Subcutaneous abdominal adipose tissue (tissue), 5 donors: ENCODE measurements at regions not wholly inside any gene's neighbourhood (a gene's known extent, or its start where the extent isn't known, plus 50 kb on each side); places are given as distances from the start of the nearest gene placed in this dataset.

Source experiments
- H3K27ac ChIP-seq: one replicate; pipeline ENCODE4 v1.7.0; 2013; ENCODE audit warnings: low read depth, mild to moderate bottlenecking, inconsistent platforms, low read length, moderate library complexity
- H3K27me3 ChIP-seq, 5 donors: one replicate each; pipeline ENCODE4 v1.7.0; 2013; ENCODE audit warnings: low read length in 5 of 5, inconsistent platforms in 1 of 5; ENCODE audit not compliant: control insufficient read depth in 5 of 5, insufficient read depth in 4 of 5
- H3K36me3 ChIP-seq, 5 donors: one replicate each; pipeline ENCODE4 v1.7.0; 2013; ENCODE audit warnings: low read length in 5 of 5; ENCODE audit not compliant: control insufficient read depth in 5 of 5, insufficient read depth in 5 of 5
- H3K4me1 ChIP-seq, 5 donors: one replicate each; pipeline ENCODE4 v1.7.0; 2013; ENCODE audit warnings: low read length in 5 of 5, mild to moderate bottlenecking in 3 of 5, moderate library complexity in 1 of 5; ENCODE audit not compliant: control insufficient read depth in 5 of 5, insufficient read depth in 5 of 5
- H3K4me3 ChIP-seq, 5 donors: one replicate each; pipeline ENCODE4 v1.7.0; 2013; ENCODE audit warnings: low read length in 5 of 5, low read depth in 1 of 5
- H3K9ac ChIP-seq, 5 donors: one replicate each; pipeline ENCODE4 v1.7.0; 2013; ENCODE audit warnings: low read length in 5 of 5, mild to moderate bottlenecking in 4 of 5, moderate library complexity in 3 of 5
- H3K9me3 ChIP-seq, 5 donors: one replicate each; pipeline ENCODE4 v1.7.0; 2013; ENCODE audit warnings: low read length in 5 of 5; ENCODE audit not compliant: control insufficient read depth in 5 of 5
- donor health status: healthy.
- donor health status: healthy.
- donor health status: healthy.
- donor health status: healthy.
- donor health status: healthy.

GRCh38 chr4:163816494-163816893 lies 322.0 kb downstream of the TMA16 start:
- Histone ChIP-seq H3K9ac (no peak overlapping the region), H3K36me3 (no peaks in the 10 kb centered on the region), H3K27ac (no peak overlapping the region), H3K4me3 (no peak overlapping the region), H3K27me3 (no peaks in the 10 kb centered on the region), H3K9me3 (no peaks in the 10 kb centered on the region), H3K4me1 (no peaks in the 10 kb centered on the region)

GRCh38 chr4:163818673-163819072 lies 324.2 kb downstream of the TMA16 start:
- Histone ChIP-seq H3K27ac (no peak overlapping the region), H3K4me1 (no peaks in the 10 kb centered on the region), H3K9me3 (no peaks in the 10 kb centered on the region), H3K27me3 (no peaks in the 10 kb centered on the region), H3K36me3 (no peaks in the 10 kb centered on the region), H3K9ac (no peak overlapping the region), H3K4me3 (no peak overlapping the region)

GRCh38 chr4:163833669-163834068 lies 339.2 kb downstream of the TMA16 start:
- no peak overlapping the region for H3K27ac ChIP-seq
- no peaks in the 10 kb centered on the region for H3K27me3 ChIP-seq
- no peak overlapping the region for H3K4me3 ChIP-seq
- H3K9ac ChIP-seq, result no peak overlapping the region
- no peaks in the 10 kb centered on the region for H3K4me1 ChIP-seq
- H3K36me3 ChIP-seq, result no peaks in the 10 kb centered on the region
- no peaks in the 10 kb centered on the region for H3K9me3 ChIP-seq

GRCh38 chr4:163846008-163846407 lies 351.5 kb downstream of the TMA16 start:
- H3K4me1 ChIP-seq, result no peaks in the 10 kb centered on the region
- H3K4me3 ChIP-seq, result no peak overlapping the region
- H3K27me3 ChIP-seq, result no peaks in the 10 kb centered on the region
- no peak overlapping the region for H3K27ac ChIP-seq
- H3K36me3 ChIP-seq, result no peaks in the 10 kb centered on the region
- H3K9me3 ChIP-seq, result peaks cover 0 to 4% (median 0%) of the 10 kb centered on the region in 5 donors
- H3K9ac ChIP-seq, result no peak overlapping the region

GRCh38 chr4:163852246-163852645 lies 357.8 kb downstream of the TMA16 start:
- H3K4me1 ChIP-seq, result no peaks in the 10 kb centered on the region
- H3K27ac ChIP-seq, result no peak overlapping the region
- H3K36me3 ChIP-seq, result no peaks in the 10 kb centered on the region
- H3K9ac ChIP-seq, result no peak overlapping the region
- no peak overlapping the region for H3K4me3 ChIP-seq
- no peaks in the 10 kb centered on the region for H3K27me3 ChIP-seq
- peaks cover 0 to 4% (median 0%) of the 10 kb centered on the region in 5 donors for H3K9me3 ChIP-seq

GRCh38 chr4:163857903-163858302 lies 363.4 kb downstream of the TMA16 start:
- H3K9me3 ChIP-seq, result no peaks in the 10 kb centered on the region
- H3K27me3 ChIP-seq, result no peaks in the 10 kb centered on the region
- no peak overlapping the region for H3K9ac ChIP-seq
- H3K27ac ChIP-seq, result no peak overlapping the region
- no peak overlapping the region for H3K4me3 ChIP-seq
- no peaks in the 10 kb centered on the region for H3K4me1 ChIP-seq
- H3K36me3 ChIP-seq, result no peaks in the 10 kb centered on the region

GRCh38 chr4:163858515-163858914 lies 364.0 kb downstream of the TMA16 start:
- Histone ChIP-seq H3K27me3 (no peaks in the 10 kb centered on the region), H3K36me3 (no peaks in the 10 kb centered on the region), H3K4me1 (no peaks in the 10 kb centered on the region), H3K27ac (no peak overlapping the region), H3K9ac (no peak overlapping the region), H3K4me3 (no peak overlapping the region), H3K9me3 (no peaks in the 10 kb centered on the region)

- H3K27me3 ChIP-seq, result no peaks in the 10 kb centered on the region
- no peak overlapping the region for H3K4me3 ChIP-seq
- no peaks in the 10 kb centered on the region for H3K36me3 ChIP-seq
- no peaks in the 10 kb centered on the region for H3K4me1 ChIP-seq
- H3K9ac ChIP-seq, result no peak overlapping the region
- no peak overlapping the region for H3K27ac ChIP-seq
- H3K9me3 ChIP-seq, result no peaks in the 10 kb centered on the region
Measured at GRCh38 chr4:163863082-163863481, 368.6 kb downstream of the TMA16 start.

GRCh38 chr4:163865010-163865409 lies 370.5 kb downstream of the TMA16 start:
- Histone ChIP-seq H3K27ac (no peak overlapping the region), H3K4me1 (no peaks in the 10 kb centered on the region), H3K9me3 (no peaks in the 10 kb centered on the region), H3K9ac (no peak overlapping the region), H3K4me3 (no peak overlapping the region), H3K36me3 (no peaks in the 10 kb centered on the region), H3K27me3 (no peaks in the 10 kb centered on the region)

GRCh38 chr4:163866728-163867315 lies 372.3 kb downstream of the TMA16 start:
- Histone ChIP-seq H3K27ac (no peak overlapping the region), H3K4me3 (no peak overlapping the region), H3K4me1 (no peaks in the 10 kb centered on the region), H3K27me3 (no peaks in the 10 kb centered on the region), H3K36me3 (no peaks in the 10 kb centered on the region), H3K9me3 (no peaks in the 10 kb centered on the region), H3K9ac (no peak overlapping the region)

- Histone ChIP-seq H3K4me1 (no peaks in the 10 kb centered on the region), H3K36me3 (no peaks in the 10 kb centered on the region), H3K27ac (no peak overlapping the region), H3K9me3 (no peaks in the 10 kb centered on the region), H3K27me3 (no peaks in the 10 kb centered on the region), H3K9ac (no peak overlapping the region), H3K4me3 (no peak overlapping the region)
Measured at GRCh38 chr4:163868445-163868844, 374.0 kb downstream of the TMA16 start.
